ENCODE measurements at regions not wholly inside any gene's neighbourhood (a gene's known extent, or its start where the extent isn't known, plus 50 kb on each side); places are given as distances from the start of the nearest gene placed in this dataset.

DNA sequence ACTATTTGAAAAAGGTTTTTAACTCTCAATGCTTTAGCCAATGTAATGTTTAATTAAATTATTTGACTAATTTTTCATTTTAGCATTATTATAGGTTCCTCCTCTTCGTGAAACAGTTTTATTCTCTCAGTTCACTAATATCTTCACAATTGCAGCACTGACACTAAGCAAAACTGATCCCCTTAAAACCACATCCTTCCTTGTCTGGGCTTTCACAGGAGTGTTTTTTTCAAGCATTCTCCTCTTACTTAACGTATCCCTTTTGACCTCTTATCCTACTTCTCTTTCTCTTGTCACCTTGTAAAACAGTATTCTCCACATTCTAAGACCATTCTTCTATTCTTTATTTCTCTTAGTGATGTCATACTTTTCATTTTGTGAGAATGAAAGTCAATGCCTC, 112.8 kb downstream of the DSC3 start:
- TF ChIP-seq, protein P1, sequence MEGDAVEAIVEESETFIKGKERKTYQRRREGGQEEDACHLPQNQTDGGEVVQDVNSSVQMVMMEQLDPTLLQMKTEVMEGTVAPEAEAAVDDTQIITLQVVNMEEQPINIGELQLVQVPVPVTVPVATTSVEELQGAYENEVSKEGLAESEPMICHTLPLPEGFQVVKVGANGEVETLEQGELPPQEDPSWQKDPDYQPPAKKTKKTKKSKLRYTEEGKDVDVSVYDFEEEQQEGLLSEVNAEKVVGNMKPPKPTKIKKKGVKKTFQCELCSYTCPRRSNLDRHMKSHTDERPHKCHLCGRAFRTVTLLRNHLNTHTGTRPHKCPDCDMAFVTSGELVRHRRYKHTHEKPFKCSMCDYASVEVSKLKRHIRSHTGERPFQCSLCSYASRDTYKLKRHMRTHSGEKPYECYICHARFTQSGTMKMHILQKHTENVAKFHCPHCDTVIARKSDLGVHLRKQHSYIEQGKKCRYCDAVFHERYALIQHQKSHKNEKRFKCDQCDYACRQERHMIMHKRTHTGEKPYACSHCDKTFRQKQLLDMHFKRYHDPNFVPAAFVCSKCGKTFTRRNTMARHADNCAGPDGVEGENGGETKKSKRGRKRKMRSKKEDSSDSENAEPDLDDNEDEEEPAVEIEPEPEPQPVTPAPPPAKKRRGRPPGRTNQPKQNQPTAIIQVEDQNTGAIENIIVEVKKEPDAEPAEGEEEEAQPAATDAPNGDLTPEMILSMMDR (IDR thresholded peaks at IDR 0.05; ENCODE audit: control insufficient read depth, insufficient read depth, low read depth, low read length, missing control alignments) = no peak

DNA sequence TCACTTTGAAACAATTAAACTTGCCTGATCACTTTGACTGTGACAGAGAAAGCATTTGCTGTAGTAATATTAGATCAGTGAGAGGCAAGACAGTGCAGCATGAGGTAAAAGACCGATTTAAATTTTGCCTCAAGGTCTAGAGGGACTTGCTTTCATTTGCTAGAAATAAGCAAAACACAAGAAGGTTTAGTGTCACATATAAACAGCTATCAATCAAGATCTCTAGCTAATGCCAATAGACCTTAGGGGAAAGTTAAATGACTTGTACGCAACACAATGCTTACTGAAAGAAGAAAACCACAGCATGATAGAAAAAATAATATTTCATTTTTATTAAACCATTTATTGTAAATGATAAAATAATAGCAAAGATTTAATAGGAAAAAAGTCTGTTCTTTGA, 113.5 kb downstream of the DSC3 start:
- H3K4me3 ChIP-seq (ENCODE audit: control insufficient read depth, low read depth, low read length) = no peak overlapping the region
- DNase-seq (ENCODE audit: low read depth) = no peak
- TF ChIP-seq, protein P1 (IDR thresholded peaks at IDR 0.05; ENCODE audit: control insufficient read depth, insufficient read depth, low read depth, low read length, missing control alignments) = no peak

More for the DNA sequence above, 112.8 kb downstream of the DSC3 start:
- DNase-seq (ENCODE audit: low read depth) = no peak
- H3K4me3 ChIP-seq (ENCODE audit: control insufficient read depth, low read depth, low read length) = no peak overlapping the region

DNA sequence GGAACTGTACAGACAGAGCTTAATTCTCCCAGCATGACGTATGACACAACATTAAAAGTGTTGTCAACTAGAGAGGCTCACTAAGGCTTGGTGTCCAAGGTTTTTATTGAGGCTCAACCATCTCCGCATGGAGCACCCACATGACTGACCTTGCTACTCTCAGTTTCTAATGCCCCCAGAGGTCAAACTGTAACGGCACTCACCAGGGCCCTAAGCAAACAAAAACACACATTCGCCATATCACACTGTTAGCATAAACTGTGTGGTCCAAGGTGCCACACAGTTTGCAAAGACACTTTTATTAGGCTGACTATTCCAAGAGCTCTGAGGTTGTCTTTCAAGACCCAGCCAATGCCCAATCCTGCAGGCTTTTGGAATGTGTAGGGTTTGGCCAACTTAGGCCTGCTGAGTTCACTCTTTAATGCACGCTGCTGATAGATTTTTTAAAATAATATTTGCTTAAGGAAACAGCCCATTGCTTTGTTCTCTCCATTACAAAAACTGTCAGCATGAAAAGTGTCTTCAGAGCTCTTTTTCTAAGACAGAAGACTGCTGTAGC, 114.9 kb downstream of the DSC3 start:
- no peak for DNase-seq (ENCODE audit: low read depth)
- H3K4me3 ChIP-seq (ENCODE audit: control insufficient read depth, low read depth, low read length) = no peak overlapping the region
- TF ChIP-seq, protein P1 (IDR thresholded peaks at IDR 0.05; ENCODE audit: control insufficient read depth, insufficient read depth, low read depth, low read length, missing control alignments) = no peak

DNA sequence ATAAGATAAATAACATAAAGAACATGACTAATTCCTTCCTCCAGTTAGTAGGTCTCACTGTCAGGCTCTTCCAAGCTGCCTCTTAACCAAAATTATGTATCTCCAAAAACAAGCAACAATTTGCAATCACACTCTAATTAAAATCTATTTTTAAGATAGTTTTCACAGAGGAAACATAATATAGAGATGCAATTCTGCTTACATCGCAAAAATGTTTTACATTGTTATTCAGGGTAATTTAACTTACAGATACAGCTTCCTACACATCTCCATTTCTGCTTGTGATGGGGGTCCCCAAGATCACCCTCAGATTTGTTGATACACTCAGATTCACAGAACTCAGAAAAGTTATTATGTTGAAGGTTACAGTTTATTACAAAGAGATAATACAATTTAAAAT, 115.5 kb downstream of the DSC3 start:
- TF ChIP-seq, protein P1 (IDR thresholded peaks at IDR 0.05; ENCODE audit: control insufficient read depth, insufficient read depth, low read depth, low read length, missing control alignments) = no peak
- DNase-seq (ENCODE audit: low read depth) = no peak
- H3K4me3 ChIP-seq (ENCODE audit: control insufficient read depth, low read depth, low read length) = no peak overlapping the region

DNA sequence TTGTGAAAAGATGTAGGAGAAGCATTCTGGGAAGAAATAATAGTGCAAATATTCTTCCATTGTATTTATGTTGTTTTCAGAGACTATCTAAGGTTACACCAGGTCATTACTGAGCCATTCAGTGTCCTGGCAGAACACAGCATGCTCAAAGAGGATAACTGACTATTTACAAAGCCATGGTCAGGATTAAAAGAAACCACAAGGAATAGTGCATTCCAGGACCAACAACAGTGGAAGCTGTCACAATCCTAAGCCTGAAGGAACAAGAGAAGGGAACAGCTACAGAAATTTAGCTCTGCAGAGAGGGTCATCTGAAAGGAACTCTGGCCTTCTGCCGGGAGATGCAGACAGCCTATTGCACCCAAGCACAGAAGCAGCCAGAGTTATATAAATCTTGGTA, 116.7 kb downstream of the DSC3 start:
- DNase-seq (ENCODE audit: low read depth) = no peak
- no peak overlapping the region for H3K4me3 ChIP-seq (ENCODE audit: control insufficient read depth, low read depth, low read length)
- TF ChIP-seq, protein P1 (IDR thresholded peaks at IDR 0.05; ENCODE audit: control insufficient read depth, insufficient read depth, low read depth, low read length, missing control alignments) = no peak

DNA sequence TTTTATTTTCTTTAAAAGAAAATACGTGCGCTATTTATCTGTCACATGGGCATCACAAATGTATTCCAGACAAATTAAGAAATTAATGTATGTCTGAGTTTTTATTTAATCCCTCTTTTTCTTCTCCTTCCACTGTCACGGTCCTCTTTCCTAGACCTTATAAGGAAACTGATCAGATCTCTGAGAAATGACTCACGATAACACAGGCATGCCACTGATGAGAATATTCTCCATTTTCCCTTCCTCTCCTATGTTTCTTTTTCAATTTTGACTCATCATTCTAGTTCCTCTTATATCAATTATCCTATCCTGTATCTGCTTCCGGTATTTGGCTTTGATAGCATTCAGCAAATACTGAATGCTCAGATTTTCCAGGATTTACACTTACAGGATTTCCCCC, 121.8 kb downstream of the DSC3 start:
- H3K4me3 ChIP-seq (ENCODE audit: control insufficient read depth, low read depth, low read length) = no peak overlapping the region
- no peak for DNase-seq (ENCODE audit: low read depth)
- TF ChIP-seq, protein P1 (IDR thresholded peaks at IDR 0.05; ENCODE audit: control insufficient read depth, insufficient read depth, low read depth, low read length, missing control alignments) = no peak

DNA sequence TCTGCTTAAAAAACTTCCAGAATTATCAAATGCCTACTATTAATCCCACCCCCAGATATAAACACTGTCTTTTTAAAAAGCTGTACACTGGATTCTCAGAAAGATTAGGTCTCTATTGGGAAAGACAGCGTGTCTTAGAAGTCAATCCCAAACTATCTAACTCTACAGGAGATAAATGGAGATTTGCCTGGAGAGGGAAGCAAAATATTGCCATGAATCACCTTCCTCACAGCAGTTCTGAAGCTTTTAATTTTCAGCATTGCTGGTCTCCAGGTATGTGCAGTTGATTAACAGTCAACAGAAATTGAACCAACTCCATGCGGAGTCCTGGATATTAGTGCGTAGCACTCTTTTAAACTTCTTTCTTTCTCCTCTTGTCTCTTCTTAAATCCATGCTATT, 122.2 kb downstream of the DSC3 start:
- H3K4me3 ChIP-seq (ENCODE audit: control insufficient read depth, low read depth, low read length) = no peak overlapping the region
- DNase-seq (ENCODE audit: low read depth) = no peak
- TF ChIP-seq, protein P1 (IDR thresholded peaks at IDR 0.05; ENCODE audit: control insufficient read depth, insufficient read depth, low read depth, low read length, missing control alignments) = no peak
